GM21737 (cell line): ENCODE measurements at regions not wholly inside any gene's neighbourhood (a gene's known extent, or its start where the extent isn't known, plus 50 kb on each side); places are given as distances from the start of the nearest gene placed in this dataset.

Experiments
- ATAC-seq: cut with Tn5 transposase; IDR thresholded peaks from one replicate; pipeline ENCODE4 v1.9.1; 2021; ENCODE audit warnings: mild to moderate bottlenecking, moderate library complexity; ENCODE audit not compliant: unreplicated experiment

DNA sequence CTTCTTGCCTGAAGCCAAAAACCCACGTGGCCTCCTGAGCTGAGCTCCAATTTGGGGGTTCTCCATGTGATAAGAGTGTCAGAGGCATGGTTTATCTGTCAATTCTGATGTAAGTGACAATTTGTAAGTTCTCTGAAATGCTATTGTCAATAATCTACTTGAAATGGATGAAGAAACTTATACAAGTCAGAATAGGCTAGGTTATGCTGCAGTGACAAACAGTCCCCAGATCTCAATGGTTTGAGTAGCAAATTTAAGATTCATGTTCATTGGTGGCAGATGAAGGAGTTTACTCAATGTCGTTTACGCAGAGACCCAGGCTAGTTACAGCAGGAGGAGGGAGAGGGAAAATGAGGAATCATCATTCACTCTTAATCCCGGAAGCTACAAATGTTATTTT lies 352.4 kb downstream of the KIF16B start:
- no peak for ATAC-seq

DNA sequence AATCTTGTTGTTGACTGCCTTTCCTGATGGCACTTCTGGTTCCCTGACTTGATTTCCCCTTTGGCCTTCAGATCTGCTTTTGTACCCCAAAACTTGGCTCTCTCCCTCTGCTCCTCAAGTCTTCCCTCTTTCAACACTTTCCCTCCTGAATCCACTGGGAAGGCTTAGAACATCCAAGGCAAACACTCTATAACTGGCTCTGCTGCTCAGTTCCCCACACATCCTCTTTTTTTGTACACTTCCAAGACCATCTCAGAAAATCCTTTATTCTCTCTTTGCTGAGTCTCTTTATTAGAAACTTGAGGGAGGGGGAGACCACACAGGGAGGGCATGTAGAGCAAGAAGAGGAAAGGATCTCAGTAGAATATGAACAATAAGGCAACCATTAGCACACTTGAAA lies 354.1 kb downstream of the KIF16B start:
- ATAC-seq = no peak

DNA sequence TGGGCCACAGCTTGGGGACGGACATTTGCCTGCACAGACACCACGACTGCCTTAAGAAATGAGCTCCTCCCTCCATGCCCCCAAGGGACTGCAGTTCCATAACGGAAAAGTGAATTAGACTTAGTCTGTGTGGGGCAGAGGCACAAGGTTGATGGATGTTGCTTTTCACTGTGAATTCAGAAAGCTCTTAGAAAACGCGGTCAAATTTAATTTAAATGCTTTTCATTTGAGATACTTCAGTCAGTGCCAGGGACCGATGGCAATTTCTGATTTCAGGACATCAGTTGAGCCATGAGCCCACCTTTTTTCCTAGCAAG lies 356.4 kb downstream of the KIF16B start:
- ATAC-seq = no peak

DNA sequence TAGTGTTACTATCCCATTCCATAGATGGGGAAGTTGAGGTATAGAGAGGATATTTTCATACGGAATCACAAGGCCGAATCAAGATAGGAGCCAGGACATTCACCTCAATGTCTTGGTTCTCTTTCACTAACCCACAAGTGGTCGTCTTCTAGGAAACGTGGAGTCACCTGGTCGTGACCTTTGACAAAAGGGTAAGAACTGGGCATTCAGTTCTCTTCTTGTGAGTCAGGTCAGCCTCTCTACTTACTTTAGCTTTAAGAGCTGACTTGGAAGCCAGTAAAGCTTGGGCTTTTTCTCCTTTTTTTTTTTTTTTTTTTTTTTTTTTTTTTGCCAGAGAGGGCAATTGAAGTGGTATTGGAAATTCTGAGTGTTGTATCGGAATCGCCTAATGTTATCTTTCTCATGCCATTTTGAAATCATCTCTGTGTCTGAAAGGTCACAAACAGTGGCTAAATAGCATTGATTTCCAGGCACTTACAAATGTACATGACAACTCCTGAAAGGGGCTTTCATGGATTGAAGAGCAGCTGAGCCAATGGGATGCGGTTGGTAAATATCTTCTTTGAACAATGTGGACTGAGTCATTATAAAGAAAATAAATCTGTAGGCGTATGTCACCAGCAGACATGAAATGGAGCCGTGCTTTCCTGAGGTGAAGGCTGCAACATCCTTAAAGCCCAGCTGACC lies 356.9 kb downstream of the KIF16B start:
- ATAC-seq = no peak

DNA sequence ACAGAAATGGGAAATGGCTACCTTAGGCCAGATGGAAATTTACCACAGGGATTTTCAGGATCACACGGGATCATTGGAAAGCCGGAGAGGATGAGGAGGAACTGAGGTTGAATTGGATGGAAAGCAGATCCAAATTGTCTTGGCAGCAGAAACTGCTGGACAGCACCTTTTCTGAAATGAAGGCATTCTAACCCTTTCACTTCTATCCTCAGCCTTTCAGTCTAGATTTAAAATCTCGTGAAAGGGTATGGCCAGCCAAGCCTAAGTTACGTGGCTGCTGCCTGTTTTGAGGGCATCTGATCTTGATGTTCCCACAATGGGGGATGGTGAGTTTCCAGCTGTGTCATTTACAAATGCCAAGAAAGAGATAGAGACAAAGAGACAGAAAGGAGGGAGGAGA lies 358.2 kb downstream of the KIF16B start:
- ATAC-seq = no peak

DNA sequence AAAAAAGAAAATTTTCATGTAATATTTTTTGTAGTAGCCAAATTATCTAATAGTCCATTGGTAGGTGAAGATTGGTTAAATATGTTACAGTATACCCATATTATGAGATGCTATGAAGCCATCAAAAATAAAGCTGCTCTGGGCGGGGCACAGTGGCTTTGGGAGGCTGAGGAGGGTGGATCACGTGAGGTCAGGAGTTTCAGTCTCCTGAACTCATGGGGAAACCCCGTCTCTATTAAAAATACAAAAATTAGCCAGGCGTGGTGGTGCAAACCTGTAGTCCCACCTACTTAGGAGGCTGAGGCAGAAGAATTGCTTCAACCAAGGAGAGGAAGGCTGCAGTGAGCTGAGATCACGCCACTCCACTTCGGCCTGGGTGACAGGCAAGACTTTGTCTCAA lies 360.5 kb downstream of the KIF16B start:
- ATAC-seq = no peak

DNA sequence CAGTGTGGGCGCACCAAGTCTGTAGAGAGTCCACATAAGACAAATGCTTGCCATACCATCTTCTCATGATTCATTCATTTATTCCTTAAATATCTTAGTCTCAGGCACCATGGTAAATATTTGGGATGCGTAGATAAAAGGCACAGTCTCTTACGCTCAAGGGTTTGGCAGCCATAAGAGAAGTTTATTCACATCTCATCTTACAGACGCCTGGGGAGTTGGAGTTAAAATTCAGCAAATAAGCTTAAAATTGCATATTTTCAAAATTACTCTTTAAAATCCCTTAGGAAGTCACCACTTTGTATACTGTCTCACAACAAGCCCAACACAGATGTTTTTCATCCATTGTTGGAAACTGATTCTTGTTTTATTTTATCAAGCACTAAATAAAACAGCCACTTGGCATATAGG lies 363.3 kb downstream of the KIF16B start:
- ATAC-seq = no peak

DNA sequence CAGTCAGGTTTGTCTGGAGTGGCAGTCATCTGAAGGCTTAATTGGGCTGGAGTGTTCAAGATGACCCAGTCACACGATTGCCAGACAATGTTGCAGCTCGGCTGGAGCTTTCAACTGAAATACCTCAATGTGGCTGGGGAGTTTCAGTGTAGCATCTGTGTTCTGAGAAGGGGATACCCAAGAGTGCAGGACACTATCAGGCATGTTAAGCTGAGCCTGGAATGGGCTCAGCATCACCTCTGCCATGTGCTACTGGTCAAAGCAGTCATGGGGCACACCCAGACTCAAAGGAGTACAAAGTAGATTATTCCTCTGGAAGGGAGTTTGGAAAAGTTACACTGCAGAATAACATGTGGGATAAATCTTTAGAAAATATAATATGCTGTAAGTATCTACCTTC lies 363.9 kb downstream of the KIF16B start:
- no peak for ATAC-seq

DNA sequence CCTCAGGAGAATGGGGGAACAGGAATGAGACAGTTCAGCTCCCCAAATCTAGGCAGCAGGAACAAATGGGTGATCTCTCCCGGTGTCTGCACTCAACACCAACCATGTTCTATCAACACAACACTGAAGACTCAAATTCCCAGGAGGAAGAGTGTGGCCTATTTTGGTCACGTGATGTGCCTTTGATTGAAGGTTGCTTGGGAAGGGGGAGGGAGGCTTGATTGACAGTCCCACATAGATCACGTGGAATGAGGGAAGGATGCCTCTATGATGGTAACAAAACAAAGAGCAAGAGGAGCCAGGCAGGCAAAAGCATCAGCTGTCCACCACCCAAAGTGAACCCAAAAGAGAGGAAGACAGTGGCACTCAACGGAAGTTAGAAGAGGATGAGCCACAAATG lies 364.8 kb downstream of the KIF16B start:
- ATAC-seq = no peak

DNA sequence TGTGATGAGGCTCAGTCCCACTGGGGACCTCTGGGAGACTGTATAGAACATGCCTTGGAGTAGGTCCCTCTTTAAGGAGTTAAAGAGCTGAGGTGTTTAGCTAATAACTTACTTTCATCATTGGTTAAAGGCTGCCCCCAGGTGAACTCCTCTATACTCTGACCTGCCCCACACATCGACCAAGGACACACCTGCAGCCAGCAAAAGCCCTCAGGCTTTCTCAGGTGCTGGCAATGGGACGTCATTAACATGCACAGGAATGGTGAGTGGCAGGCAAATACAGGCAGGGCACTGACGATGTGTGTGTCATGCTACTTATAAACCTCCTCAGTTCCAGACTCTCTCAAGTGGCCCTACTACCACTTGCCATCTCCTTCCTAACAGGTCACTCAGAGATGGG lies 366.4 kb downstream of the KIF16B start:
- no peak for ATAC-seq

DNA sequence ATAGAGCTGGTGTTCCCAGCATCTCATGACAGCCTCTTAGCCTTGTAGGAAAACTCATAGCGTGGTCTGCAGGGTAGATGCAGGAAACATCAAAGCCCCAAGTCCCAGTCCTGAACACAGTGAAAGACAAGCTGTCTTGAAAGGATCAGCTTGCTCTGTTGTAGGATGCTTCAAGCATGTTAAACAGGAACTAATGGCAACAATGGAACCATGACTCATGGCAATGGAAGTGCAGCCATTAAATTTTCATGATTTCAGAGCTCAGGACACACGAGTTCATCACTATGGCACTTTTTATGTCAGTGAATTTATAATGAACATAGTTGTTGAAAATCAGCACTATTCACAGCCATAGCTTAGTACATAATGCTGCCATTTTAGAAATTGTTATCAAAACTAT lies 367.7 kb downstream of the KIF16B start:
- ATAC-seq = no peak

DNA sequence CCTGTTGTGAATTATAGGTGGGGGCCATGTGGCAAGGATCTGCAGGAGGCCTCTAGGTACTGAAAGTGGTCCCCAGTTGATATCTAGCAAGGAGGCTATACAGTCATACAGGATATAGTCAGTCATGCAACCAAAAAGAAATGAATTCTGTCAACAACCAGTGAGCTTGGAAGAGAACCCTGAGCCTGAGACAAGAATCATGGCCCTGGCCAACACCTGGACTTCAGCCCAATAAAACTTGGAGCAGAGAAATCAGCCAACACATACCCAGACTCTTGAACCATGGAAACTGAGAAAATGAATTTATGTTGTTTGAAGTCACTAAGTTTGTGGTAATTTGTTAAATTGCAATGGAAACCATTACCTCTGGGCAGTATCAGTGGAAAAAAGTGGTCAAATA lies 370.2 kb downstream of the KIF16B start:
- no peak for ATAC-seq

DNA sequence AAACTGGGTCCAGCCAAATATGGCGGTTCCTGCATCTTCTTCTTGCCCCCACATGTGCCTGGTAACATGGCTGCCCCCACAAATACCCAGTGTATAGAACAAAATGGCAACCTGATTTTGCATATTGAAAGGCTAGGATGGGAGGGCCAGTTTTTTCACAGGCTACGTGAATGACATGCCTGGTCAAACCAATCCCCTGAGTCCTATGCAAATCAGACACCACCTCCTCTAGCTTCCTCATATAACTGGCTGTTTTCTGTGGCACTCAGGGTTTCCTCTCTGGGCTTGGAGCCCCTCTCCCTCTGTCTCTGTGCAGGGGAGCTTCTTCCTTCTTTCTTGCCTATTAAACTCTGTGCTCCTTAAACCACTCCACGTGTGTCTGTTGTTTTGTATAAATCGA lies 372.1 kb downstream of the KIF16B start:
- ATAC-seq = no peak

DNA sequence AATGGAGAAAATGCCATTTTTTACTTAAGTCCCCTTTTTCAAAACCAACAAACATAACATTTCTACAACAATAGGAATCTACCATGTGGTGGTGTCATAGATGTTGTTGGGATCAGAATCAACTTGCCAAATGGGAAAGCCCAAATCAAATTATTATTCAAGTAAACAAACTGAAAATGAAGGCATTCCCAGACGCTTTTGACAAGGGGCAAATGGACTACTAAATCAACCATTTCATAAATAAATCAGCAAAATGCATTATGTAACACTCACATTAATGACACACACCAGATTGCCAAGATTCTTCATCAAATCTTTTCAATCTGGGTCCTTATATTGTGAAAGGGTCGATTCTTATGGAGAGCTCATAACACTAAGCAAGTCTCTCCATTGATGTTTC lies 375.6 kb downstream of the KIF16B start:
- no peak for ATAC-seq

DNA sequence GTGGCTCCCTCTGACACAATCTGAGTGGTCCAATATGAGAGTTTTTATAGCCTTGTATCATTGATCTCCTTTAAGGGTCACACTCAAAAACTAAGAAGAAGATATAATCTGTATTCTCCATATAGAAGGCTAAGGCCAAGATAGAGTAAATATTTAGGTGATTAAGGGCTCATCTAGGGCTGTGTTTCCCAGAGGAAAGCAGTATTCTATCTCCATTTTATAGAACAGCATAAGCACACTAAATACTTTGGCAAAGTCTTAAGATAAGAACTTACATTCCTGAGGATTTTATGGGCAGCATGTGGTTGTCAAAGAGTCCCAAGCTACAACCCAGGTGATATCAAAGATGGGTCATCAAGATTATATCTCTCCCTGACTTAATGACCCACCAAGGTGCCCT lies 377.6 kb downstream of the KIF16B start:
- ATAC-seq = no peak

DNA sequence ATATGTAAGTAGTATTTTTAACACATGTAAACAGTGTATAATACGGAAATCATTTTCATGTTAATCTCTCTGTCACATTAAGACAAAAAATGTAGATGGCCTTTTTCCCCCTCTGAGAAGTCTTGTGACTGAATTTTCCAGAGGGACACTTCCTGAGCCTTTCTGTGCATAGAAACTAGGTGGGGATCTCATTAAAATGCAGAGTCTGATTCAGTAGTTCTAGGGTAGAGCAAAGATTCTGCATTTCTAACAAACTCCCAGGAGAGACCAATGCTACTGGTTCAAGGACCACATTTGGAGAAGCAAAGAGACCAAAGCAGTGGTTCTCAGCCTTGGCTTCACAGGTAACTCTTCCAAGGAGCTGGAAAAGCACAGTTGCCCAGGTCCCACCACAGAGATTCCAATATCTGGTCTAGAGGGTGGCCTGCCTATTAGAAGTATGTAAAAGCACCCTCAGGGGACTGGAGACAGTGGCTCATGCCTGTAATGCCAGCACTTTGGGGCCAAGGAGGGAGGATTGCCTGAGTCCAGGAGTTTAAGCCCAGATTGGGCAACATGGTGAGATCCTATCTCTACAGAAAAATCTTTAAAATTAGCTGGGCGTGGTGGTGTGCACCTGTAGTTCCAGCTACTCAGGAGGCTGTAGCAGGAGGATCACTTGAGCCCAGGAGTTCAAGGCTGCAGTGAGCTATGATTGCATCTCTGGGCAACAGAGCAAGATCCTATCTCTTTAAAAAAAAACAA lies 378.5 kb downstream of the KIF16B start:
- ATAC-seq = no peak

DNA sequence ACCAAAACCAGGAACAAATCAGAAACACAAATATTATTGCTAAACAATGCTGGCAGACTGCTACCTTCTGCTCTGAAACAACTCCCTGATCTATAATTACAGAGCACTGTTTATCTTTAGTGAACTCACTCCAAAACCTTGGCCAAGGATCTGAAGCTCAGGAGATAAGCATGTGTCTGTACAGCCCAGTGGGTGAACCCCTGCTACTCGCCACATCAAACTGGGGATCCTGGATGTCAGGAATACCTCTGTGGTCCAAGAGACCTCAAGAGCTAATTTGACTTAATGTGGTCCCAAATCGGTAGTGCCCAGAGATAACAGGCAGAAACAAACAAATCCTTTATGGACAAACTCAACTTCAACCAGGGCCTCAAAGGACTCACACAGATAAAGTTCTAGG lies 381.8 kb downstream of the KIF16B start:
- ATAC-seq = no peak

DNA sequence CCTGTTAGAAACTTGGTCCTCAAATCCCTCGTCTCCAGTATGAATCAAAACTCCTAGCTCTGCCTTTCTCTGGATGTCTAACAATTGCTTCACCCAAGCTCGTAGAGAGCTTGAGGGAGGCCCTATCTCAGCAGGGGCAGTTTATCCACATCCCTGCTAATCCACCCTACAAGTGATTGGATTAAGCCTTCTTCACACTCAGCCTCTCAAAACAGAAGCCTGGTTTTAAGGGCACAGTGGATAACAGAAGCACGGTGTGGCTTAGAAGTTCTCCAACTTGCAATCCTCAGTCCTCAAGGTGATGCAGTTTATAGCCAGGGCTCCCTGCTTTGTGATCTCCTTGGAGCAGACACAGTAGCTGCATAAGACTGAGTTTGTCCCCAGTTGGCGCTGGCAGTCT lies 383.9 kb downstream of the KIF16B start:
- no peak for ATAC-seq

DNA sequence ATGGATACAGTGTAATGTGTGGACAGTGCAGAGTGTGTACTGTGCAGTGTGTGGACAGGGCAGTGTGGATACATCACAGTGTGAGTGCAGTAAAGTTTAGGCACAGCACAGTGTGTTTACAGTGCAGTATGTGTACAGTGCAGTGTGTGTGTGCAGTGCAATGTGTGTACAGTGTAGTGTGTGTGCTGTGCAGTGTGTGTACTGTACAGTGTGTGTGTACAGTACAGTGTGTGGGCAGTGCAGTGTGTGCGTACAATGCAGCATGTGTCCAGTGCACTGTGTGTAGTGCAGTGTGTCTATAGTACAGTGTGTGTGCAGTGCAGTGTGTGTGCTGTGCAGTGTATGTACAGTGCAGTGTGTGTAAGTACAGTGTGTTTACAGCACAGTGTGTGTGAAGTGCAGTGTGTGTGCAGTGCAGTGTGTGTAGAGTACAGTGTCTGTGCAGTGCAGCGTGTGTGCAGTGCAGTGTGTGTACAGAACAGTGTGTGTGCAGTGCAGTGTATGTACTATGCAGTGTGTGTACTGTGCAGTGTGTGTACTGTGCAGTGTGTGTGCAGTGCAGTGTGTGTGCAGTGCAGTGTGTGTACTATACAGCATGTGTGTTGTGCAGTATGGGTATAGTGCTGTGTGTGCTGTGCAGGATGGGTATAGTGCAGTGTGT lies 385.2 kb downstream of the KIF16B start:
- ATAC-seq = no peak

DNA sequence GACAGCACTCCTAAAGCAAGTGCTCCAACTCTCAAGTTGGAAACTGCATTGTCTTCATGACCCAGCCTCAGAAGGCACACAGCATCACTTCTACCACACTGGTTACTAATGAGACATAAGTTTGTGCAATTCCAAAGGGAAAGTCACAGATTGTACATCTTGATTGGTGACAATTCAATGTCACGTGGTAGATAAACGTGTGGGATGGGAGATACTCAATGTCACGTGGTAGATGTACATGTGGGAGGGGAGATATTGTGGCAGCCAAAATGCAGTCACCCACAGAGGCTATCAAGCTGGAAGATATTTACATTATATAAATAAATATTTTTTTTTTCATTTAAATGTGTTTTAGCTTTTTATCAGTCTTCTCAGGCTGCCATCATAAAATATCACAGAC lies 393.3 kb downstream of the KIF16B start:
- ATAC-seq = no peak

DNA sequence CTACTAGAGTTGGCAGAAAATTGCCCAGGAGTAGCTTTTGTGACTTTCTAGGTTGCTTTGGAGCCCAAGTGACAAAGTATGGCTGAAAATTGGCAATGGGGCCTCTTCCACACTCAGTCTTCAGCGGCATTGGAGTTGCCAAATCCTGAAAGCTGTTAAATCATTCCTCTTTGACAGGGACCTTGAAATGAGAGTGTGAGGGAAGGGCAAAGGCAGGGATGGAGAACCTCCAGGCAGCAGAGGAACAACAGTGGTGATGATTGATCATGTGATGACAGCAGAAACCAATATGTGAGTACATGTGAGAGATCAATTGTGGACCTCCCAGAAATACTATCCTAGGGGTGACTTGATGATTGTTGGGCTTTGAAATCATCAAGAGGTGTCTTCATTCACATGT lies 393.9 kb downstream of the KIF16B start:
- no peak for ATAC-seq

DNA sequence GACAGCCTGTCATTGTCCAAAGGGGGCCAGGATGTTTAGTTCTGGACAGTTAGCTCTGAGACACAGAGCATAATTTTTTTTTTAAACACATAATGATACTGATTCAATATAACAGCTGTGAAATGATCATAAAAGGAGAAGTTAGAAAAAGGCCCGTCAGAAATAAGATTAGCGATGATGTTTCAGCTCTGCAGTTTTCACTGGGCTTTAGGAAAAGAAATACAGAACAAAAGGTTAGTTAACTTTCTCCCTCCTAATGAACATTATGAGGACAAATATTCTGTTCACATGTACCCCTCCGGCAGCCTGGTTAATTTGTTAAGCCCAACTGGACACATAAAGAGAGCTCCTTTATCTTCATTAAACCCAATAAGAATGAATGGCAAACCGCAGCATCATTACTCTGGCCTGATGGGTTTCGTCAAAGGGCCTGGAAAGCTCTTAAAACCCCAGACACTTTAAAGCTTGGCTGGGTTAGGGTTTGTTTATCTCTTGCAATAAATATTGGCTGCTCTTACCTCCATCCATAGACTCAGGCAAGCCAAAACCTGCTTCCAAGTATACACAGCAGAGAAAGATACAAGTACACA lies 394.6 kb downstream of the KIF16B start:
- no peak for ATAC-seq
